Lower leg skin (tissue), 3 donors: ENCODE measurements at regions not wholly inside any gene's neighbourhood (a gene's known extent, or its start where the extent isn't known, plus 50 kb on each side); places are given as distances from the start of the nearest gene placed in this dataset.

Source experiments
- CTCF ChIP-seq, 3 donors: fragments of 450-650 bp; IDR thresholded peaks; one replicate each; pipeline ENCODE4 v1.5.1; 2016; ENCODE audit warnings: antibody characterized with exemption in 3 of 3, mild to moderate bottlenecking in 3 of 3, moderate library complexity in 2 of 3
- POLR2A ChIP-seq, 2 donors: fragments of 450-650 bp; IDR thresholded peaks; one replicate each; pipeline ENCODE4 v1.6.1; 2016 to 2017; ENCODE audit warnings: antibody characterized with exemption in 2 of 2, mild to moderate bottlenecking in 1 of 2, moderate library complexity in 1 of 2

GRCh38 chr10:3442451-3442990, 269.9 kb upstream of the PITRM1 start:
- TF ChIP-seq CTCF (IDR thresholded peaks at IDR 0.05) (no peak), POLR2A (IDR thresholded peaks at IDR 0.05) (no peak)
